Gastroesophageal sphincter (tissue), 3 donors: ENCODE measurements at regions not wholly inside any gene's neighbourhood (a gene's known extent, or its start where the extent isn't known, plus 50 kb on each side); places are given as distances from the start of the nearest gene placed in this dataset.

Source experiments
- EP300 ChIP-seq: sonication (generic); formaldehyde crosslinking; IDR thresholded peaks from one replicate; pipeline ENCODE4 v1.6.1; 2017; ENCODE audit warnings: antibody characterized with exemption, mild to moderate bottlenecking
- POLR2A ChIP-seq, 2 donors: fragments of 450-650 bp; IDR thresholded peaks; one replicate each; pipeline ENCODE4 v1.6.1; 2017; ENCODE audit warnings: antibody characterized with exemption in 2 of 2, mild to moderate bottlenecking in 2 of 2, moderate library complexity in 1 of 2
- POLR2AphosphoS5 ChIP-seq: sonication (generic); formaldehyde crosslinking; IDR thresholded peaks from one replicate; pipeline ENCODE4 v1.6.1; 2017; ENCODE audit warnings: antibody characterized with exemption
- TF ChIP-seq, protein P1 (sequence below), 4 experiments: fragments of 200-600 bp in 2 of 4; fragments of 450-650 bp in 2 of 4; sonication (generic) in 1 of 4; IDR thresholded peaks; one replicate each; pipeline ENCODE4 v1.5.1; 2017 to 2019; ENCODE audit warnings: antibody characterized with exemption in 4 of 4, mild to moderate bottlenecking in 2 of 4, moderate library complexity in 2 of 4

DNA sequence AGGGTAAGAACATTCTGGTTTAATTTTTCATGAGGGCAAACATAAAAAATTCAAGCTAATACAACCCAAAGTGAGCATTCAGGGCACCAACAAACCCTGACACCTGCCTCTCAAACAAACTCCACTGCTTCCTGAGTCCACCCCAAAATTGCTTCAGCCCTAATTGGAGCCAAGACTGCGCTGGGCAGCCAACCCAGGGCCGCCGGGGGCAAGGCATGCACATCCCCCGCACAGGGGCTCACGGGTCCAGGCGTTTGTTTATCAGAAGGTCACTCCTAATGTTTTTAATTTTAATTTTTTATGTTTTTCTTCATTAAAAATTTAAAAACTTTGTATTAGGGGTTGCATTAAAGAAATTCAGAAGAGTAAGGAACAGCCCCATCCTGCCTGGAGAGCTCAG is 459.1 kb upstream of the CDH4 start:
- TF ChIP-seq, protein P1, sequence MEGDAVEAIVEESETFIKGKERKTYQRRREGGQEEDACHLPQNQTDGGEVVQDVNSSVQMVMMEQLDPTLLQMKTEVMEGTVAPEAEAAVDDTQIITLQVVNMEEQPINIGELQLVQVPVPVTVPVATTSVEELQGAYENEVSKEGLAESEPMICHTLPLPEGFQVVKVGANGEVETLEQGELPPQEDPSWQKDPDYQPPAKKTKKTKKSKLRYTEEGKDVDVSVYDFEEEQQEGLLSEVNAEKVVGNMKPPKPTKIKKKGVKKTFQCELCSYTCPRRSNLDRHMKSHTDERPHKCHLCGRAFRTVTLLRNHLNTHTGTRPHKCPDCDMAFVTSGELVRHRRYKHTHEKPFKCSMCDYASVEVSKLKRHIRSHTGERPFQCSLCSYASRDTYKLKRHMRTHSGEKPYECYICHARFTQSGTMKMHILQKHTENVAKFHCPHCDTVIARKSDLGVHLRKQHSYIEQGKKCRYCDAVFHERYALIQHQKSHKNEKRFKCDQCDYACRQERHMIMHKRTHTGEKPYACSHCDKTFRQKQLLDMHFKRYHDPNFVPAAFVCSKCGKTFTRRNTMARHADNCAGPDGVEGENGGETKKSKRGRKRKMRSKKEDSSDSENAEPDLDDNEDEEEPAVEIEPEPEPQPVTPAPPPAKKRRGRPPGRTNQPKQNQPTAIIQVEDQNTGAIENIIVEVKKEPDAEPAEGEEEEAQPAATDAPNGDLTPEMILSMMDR (IDR thresholded peaks at IDR 0.05), result no peak
- TF ChIP-seq POLR2A (IDR thresholded peaks at IDR 0.05), result no peak
- no peak for TF ChIP-seq EP300
- TF ChIP-seq POLR2AphosphoS5, result no peak
